Sigmoid colon (tissue), 6 donors: ENCODE measurements at regions not wholly inside any gene's neighbourhood (a gene's known extent, or its start where the extent isn't known, plus 50 kb on each side); places are given as distances from the start of the nearest gene placed in this dataset.

Source experiments
- DNase-seq: peaks from one replicate; pipeline ENCODE4 v3.0.0-alpha.2; 2019
- H3K27ac ChIP-seq, 4 donors: fragments of 200-600 bp; sonication (generic); one replicate each; pipeline ENCODE4 v1.5.1; 2016 to 2019; ENCODE audit warnings: mild to moderate bottlenecking in 1 of 4
- H3K27me3 ChIP-seq, 3 donors: fragments of 200-600 bp; sonication (generic); one replicate each; pipeline ENCODE4 v1.5.1; 2019; ENCODE audit warnings: mild to moderate bottlenecking in 1 of 3
- H3K36me3 ChIP-seq, 4 donors: fragments of 200-600 bp; sonication (generic); one replicate each; pipeline ENCODE4 v1.5.1; 2016 to 2019
- H3K4me1 ChIP-seq, 4 donors: fragments of 200-600 bp; sonication (generic); one replicate each; pipeline ENCODE4 v1.5.1; 2017 to 2019
- H3K4me3 ChIP-seq, 4 donors: fragments of 200-600 bp; sonication (generic); one replicate each; pipeline ENCODE4 v1.5.1; 2017 to 2019; ENCODE audit warnings: mild to moderate bottlenecking in 2 of 4, moderate library complexity in 1 of 4
- H3K9me3 ChIP-seq, 4 donors: fragments of 200-600 bp in 3 of 4; sonication (generic) in 3 of 4; one replicate each; pipeline versions ENCODE4 v1.5.1 to v1.6.1; 2013 to 2019
- CTCF ChIP-seq, 4 experiments: fragments of 450-650 bp in 3 of 4; fragments of 200-600 bp in 1 of 4; IDR thresholded peaks; one replicate each; pipeline ENCODE4 v1.5.1; 2016 to 2019; ENCODE audit warnings: antibody characterized with exemption in 4 of 4, mild to moderate bottlenecking in 3 of 4, moderate library complexity in 2 of 4
- EP300 ChIP-seq, 4 donors: sonication (generic); formaldehyde crosslinking; IDR thresholded peaks; one replicate each; pipeline ENCODE4 v1.6.1; 2017; ENCODE audit warnings: antibody characterized with exemption in 4 of 4
- POLR2A ChIP-seq, 2 donors: fragments of 450-650 bp; IDR thresholded peaks; one replicate each; pipeline ENCODE4 v1.6.1; 2016; ENCODE audit warnings: antibody characterized with exemption in 2 of 2, mild to moderate bottlenecking in 2 of 2, moderate library complexity in 2 of 2
- POLR2AphosphoS5 ChIP-seq, 4 donors: sonication (generic); formaldehyde crosslinking; IDR thresholded peaks; one replicate each; pipeline ENCODE4 v1.6.1; 2017; ENCODE audit warnings: antibody characterized with exemption in 4 of 4
- WGBS, 2 donors: extraction: QIAGEN DNeasy Blood & Tissue Kit; methylation state at CpG; one replicate each; pipeline ENCODE4 v1.1.7; 2013; 5-methylcytosine and 5-hydroxymethylcytosine counted together
- intact Hi-C: fragments of 100-400 bp; cut with DNase I; formaldehyde crosslinking; loops from one replicate; pipeline ENCODE4 v1.15.1; 2023
- donor health status: healthy with polysubstance abuse.
- donor health status: healthy.

GRCh38 chr6:2434912-2435311, 189.5 kb upstream of the GMDS start:
- no peaks in the 10 kb centered on the region for H3K9me3 ChIP-seq
- H3K27me3 ChIP-seq, result no peaks in the 10 kb centered on the region
- peaks cover 0 to 4% (median 0%) of the 10 kb centered on the region in 4 donors for H3K4me1 ChIP-seq
- H3K27ac ChIP-seq, result no peak overlapping the region
- WGBS, 2 donors, result 87 to 92% methylated on average over 6 of the region's 6 CpGs
- H3K36me3 ChIP-seq, result no peaks in the 10 kb centered on the region
- DNase-seq, result no peak
- intact Hi-C loops, result no loop called here
- no peak overlapping the region for H3K4me3 ChIP-seq
- no peak for TF ChIP-seq CTCF (IDR thresholded peaks at IDR 0.05)
- TF ChIP-seq POLR2AphosphoS5 (IDR thresholded peaks at IDR 0.05), result no peak
- TF ChIP-seq POLR2A (IDR thresholded peaks at IDR 0.05), result no peak
- TF ChIP-seq EP300 (IDR thresholded peaks at IDR 0.05), result no peak

DNA sequence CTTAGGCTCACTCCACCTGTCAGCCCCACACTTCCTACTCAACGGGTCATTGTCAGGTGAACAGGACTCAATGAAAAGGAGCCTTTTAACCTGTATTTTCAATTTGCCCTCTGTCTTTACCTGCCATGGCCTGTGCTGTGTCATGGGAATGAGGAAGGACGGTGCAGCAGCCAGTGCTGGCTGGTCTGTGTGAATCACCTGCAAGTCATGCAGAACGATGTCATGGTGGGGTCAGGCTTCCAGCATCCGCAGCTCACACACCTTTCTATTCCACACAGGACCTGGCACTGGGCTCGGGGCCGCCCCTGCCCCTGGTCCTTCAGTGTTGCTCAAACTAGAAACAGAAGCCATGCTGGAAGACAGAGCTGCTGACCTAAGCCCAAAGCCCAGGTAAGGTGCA, 188.7 kb upstream of the GMDS start:
- TF ChIP-seq POLR2A (IDR thresholded peaks at IDR 0.05) (no peak), EP300 (IDR thresholded peaks at IDR 0.05) (no peak), POLR2AphosphoS5 (IDR thresholded peaks at IDR 0.05) (no peak), CTCF (IDR thresholded peaks at IDR 0.05) (no peak)
- Histone ChIP-seq H3K27ac (no peak overlapping the region), H3K27me3 (no peaks in the 10 kb centered on the region), H3K36me3 (no peaks in the 10 kb centered on the region), H3K4me1 (peaks cover 0 to 4% (median 0%) of the 10 kb centered on the region in 4 donors), H3K4me3 (no peak overlapping the region), H3K9me3 (no peaks in the 10 kb centered on the region)
- no peak for DNase-seq
- intact Hi-C loops, result no loop called here
- 91 to 96% methylated on average over 6 of the region's 6 CpGs for WGBS, 2 donors

DNA sequence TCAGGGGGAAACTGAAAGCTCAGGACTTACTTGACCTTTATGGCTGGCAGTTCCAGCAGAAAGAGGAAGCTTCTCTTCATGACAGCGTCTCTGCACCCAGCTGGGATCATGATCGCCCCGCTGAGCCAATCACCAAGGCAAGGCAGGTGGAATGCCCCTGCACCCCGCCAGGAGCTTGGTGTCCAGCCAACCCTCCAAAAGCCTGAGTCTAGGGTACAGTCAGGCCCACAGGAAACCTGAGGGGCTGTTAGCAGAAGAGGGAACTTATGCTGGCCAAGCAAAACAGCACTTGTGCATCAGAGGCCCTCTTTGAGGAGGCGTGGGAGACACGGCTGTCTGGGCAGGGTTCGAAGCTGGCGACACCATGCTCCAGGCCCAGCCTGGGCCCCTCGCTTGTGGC, 188.3 kb upstream of the GMDS start:
- no peaks in the 10 kb centered on the region for H3K9me3 ChIP-seq
- 72 to 90% methylated on average over 9 of the region's 9 CpGs for WGBS, 2 donors
- no peak for DNase-seq
- peaks cover 0 to 4% (median 0%) of the 10 kb centered on the region in 4 donors for H3K4me1 ChIP-seq
- H3K36me3 ChIP-seq, result no peaks in the 10 kb centered on the region
- no peaks in the 10 kb centered on the region for H3K27me3 ChIP-seq
- no peak overlapping the region for H3K27ac ChIP-seq
- TF ChIP-seq POLR2A (IDR thresholded peaks at IDR 0.05) (no peak), EP300 (IDR thresholded peaks at IDR 0.05) (no peak)
- H3K4me3 ChIP-seq, result no peak overlapping the region
- intact Hi-C loops, result no loop called here

DNA sequence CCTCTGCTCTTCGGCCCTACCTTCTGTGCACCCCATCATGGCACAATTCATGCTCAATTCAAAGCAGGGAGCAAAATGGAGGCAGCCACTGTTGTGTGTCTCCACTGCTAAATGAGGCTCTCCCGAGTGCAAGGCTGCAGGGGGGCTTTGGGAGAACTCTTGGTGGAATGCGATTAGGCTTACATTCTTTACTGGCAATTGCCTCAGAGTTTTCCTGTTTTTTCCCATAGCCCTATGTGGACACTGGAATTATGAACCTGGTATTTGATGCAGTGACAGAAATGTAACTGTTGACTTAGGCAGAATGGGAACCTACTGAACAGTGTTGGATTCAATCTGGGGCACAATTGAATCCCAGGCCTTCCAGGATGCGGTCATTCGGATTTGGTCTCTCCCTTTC, 187.9 kb upstream of the GMDS start:
- Histone ChIP-seq H3K9me3 (no peaks in the 10 kb centered on the region), H3K27me3 (no peaks in the 10 kb centered on the region), H3K4me1 (peaks cover 0 to 4% (median 0%) of the 10 kb centered on the region in 4 donors), H3K4me3 (no peak overlapping the region), H3K27ac (no peak overlapping the region), H3K36me3 (no peaks in the 10 kb centered on the region)
- intact Hi-C loops, result no loop called here
- 94 to 95% methylated on average over 5 of the region's 5 CpGs for WGBS, 2 donors
- TF ChIP-seq POLR2AphosphoS5 (IDR thresholded peaks at IDR 0.05) (no peak), POLR2A (IDR thresholded peaks at IDR 0.05) (no peak), EP300 (IDR thresholded peaks at IDR 0.05) (no peak), CTCF (IDR thresholded peaks at IDR 0.05) (no peak)
- DNase-seq, result no peak

DNA sequence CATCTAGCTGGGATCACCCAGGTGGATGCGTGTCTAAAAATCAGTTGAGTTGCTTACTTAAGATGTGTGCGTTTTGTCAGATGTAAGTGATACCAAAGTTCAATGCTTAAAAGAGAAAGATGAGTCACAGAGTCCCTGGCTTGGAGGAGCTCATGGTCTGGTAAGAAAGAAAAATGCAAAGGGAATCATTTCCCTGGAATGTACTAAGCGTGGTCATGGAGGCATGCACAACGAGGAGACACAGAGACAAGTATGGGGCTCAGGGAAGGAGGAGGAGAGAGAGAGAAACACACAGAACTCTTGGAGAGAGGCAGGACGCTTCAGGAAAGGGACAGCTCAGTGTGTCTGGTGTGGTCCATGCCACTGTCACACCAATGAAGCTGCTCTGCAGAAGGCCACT, 186.9 kb upstream of the GMDS start:
- Histone ChIP-seq H3K27ac (no peak overlapping the region), H3K4me1 (peaks cover 0 to 4% (median 0%) of the 10 kb centered on the region in 4 donors), H3K9me3 (no peaks in the 10 kb centered on the region), H3K4me3 (no peak overlapping the region), H3K27me3 (no peaks in the 10 kb centered on the region), H3K36me3 (no peaks in the 10 kb centered on the region)
- DNase-seq, result no peak
- TF ChIP-seq POLR2AphosphoS5 (IDR thresholded peaks at IDR 0.05) (no peak), POLR2A (IDR thresholded peaks at IDR 0.05) (no peak), CTCF (IDR thresholded peaks at IDR 0.05) (no peak), EP300 (IDR thresholded peaks at IDR 0.05) (no peak)
- WGBS, 2 donors, result 91 to 92% methylated on average over 5 of the region's 5 CpGs
- intact Hi-C loops, result no loop called here
